ENCODE measurements at regions not wholly inside any gene's neighbourhood (a gene's known extent, or its start where the extent isn't known, plus 50 kb on each side); places are given as distances from the start of the nearest gene placed in this dataset.

DNA sequence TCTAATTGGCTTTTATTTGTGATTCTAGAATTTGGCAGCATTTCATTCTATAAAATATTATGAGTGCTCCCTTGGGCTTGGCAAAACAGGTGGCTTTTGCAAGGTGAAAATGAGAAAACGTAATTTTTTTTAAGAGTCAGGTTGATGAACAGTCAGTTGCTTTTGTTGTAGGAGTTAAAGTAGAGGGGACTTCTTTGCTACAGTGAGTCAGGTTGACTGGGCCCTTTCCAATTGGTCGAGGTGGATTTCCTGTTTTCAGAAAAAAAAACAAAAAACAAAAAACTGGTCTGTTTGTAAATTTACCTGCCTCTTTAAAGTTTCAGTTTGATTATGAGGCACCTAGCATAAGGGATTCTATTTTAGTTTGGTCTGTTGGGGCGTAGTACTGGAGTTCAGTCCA lies 1469.4 kb upstream of the GBE1 start:
- H3K36me3 ChIP-seq = no peaks in the 10 kb centered on the region
- no peak overlapping the region for H3K4me3 ChIP-seq
- H3K27ac ChIP-seq = no peak overlapping the region
- no peaks in the 10 kb centered on the region for H3K9me3 ChIP-seq
- no peak for ATAC-seq
- 66 to 79% methylated on average over 2 to 3 of the region's 3 CpGs for WGBS, 2 donors (ENCODE audit: low coverage in 1 of 2)
- TF ChIP-seq, protein P1, sequence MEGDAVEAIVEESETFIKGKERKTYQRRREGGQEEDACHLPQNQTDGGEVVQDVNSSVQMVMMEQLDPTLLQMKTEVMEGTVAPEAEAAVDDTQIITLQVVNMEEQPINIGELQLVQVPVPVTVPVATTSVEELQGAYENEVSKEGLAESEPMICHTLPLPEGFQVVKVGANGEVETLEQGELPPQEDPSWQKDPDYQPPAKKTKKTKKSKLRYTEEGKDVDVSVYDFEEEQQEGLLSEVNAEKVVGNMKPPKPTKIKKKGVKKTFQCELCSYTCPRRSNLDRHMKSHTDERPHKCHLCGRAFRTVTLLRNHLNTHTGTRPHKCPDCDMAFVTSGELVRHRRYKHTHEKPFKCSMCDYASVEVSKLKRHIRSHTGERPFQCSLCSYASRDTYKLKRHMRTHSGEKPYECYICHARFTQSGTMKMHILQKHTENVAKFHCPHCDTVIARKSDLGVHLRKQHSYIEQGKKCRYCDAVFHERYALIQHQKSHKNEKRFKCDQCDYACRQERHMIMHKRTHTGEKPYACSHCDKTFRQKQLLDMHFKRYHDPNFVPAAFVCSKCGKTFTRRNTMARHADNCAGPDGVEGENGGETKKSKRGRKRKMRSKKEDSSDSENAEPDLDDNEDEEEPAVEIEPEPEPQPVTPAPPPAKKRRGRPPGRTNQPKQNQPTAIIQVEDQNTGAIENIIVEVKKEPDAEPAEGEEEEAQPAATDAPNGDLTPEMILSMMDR (IDR thresholded peaks at IDR 0.05) = no peak
- no peak for TF ChIP-seq POLR2A (IDR thresholded peaks at IDR 0.05)
- no peak for TF ChIP-seq POLR2AphosphoS5 (IDR thresholded peaks at IDR 0.05)
- no peak for TF ChIP-seq EP300 (IDR thresholded peaks at IDR 0.05)
- H3K4me1 ChIP-seq = no peaks in the 10 kb centered on the region
- H3K27me3 ChIP-seq = no peaks in the 10 kb centered on the region

DNA sequence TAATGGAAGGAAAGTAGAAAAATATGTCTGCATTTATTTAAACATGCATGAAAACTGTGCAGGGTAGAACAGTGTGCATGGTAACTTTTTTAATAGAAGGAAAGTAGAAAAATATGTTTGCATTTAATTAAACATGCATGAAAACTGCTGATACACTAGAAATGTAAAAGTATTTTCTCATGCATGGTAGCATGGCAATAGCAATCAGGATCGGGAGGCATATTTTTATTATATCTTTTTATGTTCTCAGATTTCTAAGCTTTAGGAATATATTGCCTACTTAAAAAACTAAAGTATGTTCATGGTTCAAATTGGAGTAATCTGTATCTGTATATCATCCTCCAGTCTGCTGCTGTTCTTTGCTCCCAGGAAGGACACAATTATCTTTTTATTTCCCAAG lies 1468.9 kb upstream of the GBE1 start:
- H3K36me3 ChIP-seq = no peaks in the 10 kb centered on the region
- no peak overlapping the region for H3K27ac ChIP-seq
- no peak for ATAC-seq
- H3K4me1 ChIP-seq = no peaks in the 10 kb centered on the region
- H3K27me3 ChIP-seq = no peaks in the 10 kb centered on the region
- H3K4me3 ChIP-seq = no peak overlapping the region
- 60 to 76% methylated on average over 1 of the region's 1 CpG for WGBS, 2 donors (ENCODE audit: low coverage in 1 of 2)
- H3K9me3 ChIP-seq = no peaks in the 10 kb centered on the region
- TF ChIP-seq POLR2A (IDR thresholded peaks at IDR 0.05) (no peak), EP300 (IDR thresholded peaks at IDR 0.05) (no peak), POLR2AphosphoS5 (IDR thresholded peaks at IDR 0.05) (no peak)
- TF ChIP-seq, protein P1 (IDR thresholded peaks at IDR 0.05) = no peak

DNA sequence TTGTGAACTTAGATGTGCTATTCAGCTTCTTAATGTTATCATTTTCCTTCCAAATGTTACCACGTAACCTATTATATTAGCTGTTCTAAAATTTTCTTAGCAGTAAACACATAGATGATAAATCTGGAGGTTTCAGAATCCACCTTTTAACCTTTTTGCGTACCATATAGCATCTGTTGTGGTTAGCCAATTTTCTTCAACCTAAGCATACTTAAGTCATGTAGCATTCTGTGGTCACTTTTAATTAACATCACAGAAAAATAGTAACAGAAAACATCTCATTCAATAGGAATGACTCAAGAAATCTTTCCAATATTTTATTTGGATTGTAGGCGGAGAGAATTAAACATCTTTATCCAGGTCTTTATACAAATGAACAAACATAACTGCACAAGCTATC lies 1465.3 kb upstream of the GBE1 start:
- Histone ChIP-seq H3K4me3 (no peak overlapping the region), H3K36me3 (no peaks in the 10 kb centered on the region), H3K9me3 (no peaks in the 10 kb centered on the region), H3K27me3 (no peaks in the 10 kb centered on the region), H3K4me1 (no peaks in the 10 kb centered on the region), H3K27ac (no peak overlapping the region)
- 74 to 80% methylated on average over 3 of the region's 3 CpGs for WGBS, 2 donors (ENCODE audit: low coverage in 1 of 2)
- no peak for ATAC-seq
- TF ChIP-seq, protein P1 (IDR thresholded peaks at IDR 0.05) = no peak
- no peak for TF ChIP-seq POLR2AphosphoS5 (IDR thresholded peaks at IDR 0.05)

DNA sequence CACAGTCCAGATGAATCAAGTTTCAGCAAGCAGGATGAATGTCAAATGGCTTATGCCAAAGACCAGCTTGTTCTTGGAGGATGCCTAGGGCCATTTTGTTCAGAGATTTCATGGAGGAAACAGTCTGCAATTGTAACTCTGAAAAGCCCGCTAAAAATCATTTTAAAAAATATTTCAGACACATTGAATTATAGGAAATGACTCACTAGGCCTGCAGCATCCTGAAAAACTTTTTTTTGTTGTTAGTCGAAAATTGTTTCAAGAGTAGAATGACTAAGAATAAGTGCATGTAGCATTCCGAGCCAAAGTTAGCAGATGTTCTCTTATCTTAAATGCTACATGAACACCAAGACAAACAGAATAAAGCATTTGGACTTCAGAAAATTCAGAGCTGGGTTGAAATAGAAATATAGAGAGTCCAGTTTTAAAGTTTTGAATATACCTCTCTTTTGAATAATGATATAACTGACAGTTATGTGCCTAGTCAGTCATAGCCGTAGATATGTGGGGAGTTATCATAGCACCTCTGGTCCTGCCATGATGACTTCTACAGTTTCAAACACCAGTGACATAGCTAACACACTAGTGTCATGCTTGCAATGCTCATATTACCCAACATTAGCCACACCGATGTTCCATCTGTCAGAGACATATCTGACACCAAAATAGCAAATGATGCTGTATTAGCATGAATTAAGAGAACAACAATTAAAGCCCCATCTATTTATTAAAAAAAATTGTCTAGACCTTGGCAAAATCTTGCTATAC lies 1462.8 kb upstream of the GBE1 start:
- WGBS, 2 donors (ENCODE audit: low coverage in 1 of 2) = 42 to 71% methylated on average over 5 of the region's 5 CpGs
- H3K27me3 ChIP-seq = no peaks in the 10 kb centered on the region
- H3K4me3 ChIP-seq = no peak overlapping the region
- no peak overlapping the region for H3K27ac ChIP-seq
- H3K9me3 ChIP-seq = no peaks in the 10 kb centered on the region
- TF ChIP-seq POLR2AphosphoS5 (IDR thresholded peaks at IDR 0.05) = no peak
- TF ChIP-seq, protein P1 (IDR thresholded peaks at IDR 0.05) = no peak
- no peak for TF ChIP-seq POLR2A (IDR thresholded peaks at IDR 0.05)
- TF ChIP-seq EP300 (IDR thresholded peaks at IDR 0.05) = no peak
- H3K4me1 ChIP-seq = no peaks in the 10 kb centered on the region
- H3K36me3 ChIP-seq = no peaks in the 10 kb centered on the region
- ATAC-seq = no peak
